Endothelial cell of umbilical vein (primary cell): ENCODE measurements at regions not wholly inside any gene's neighbourhood (a gene's known extent, or its start where the extent isn't known, plus 50 kb on each side); places are given as distances from the start of the nearest gene placed in this dataset.

Experiments used
- BruUV-seq: library from RNA; stranded (reverse); fragments of 400-500 nt; replicated peaks from 2 replicates; lab custom pipeline; 2021; lab: Mats Ljungman, UMichigan
- CTCF ChIA-PET: fragments of 300-600, 350-600 bp; sonication (Branson Sonifier 250); formaldehyde crosslinking; loops from one replicate; lab custom pipeline; 2021; ENCODE audit warnings: antibody characterized with exemption, inconsistent platforms; lab: Charles Lee
- POLR2A ChIA-PET: fragments of 300-600, 350-600 bp; sonication (Branson Sonifier 250); formaldehyde crosslinking; loops from one replicate; lab custom pipeline; 2021; ENCODE audit warnings: antibody characterized with exemption, inconsistent platforms; lab: Charles Lee
- DNase-seq: peaks from one replicate; pipeline ENCODE4 v3.0.0-alpha.2; 2011; ENCODE audit warnings: low read depth, low spot score
- FAIRE-seq: peaks from 2 replicates; lab custom pipeline; 2011; peaks lifted over from hg19 to GRCh38; lab: Jason Lieb, UNC
- H2AFZ ChIP-seq: 2 replicates; pipeline ENCODE4 v1.6.0; 2012; ENCODE audit warnings: low read depth, low read length, control low read depth, inconsistent platforms
- H3K27ac ChIP-seq: 2 replicates; pipeline ENCODE4 v1.5.1; 2011; ENCODE audit warnings: low read depth, mild to moderate bottlenecking, control low read depth, low read length, moderate library complexity; ENCODE audit not compliant: insufficient read depth
- H3K27me3 ChIP-seq, 2 experiments: 2 replicates each; pipeline versions ENCODE4 v1.6.0 to v1.6.1; 2011; ENCODE audit warnings: low read length in 2 of 2, mixed read lengths in 1 of 2; ENCODE audit not compliant: control insufficient read depth in 2 of 2, insufficient read depth in 2 of 2
- H3K36me3 ChIP-seq, 2 experiments: 2 replicates in 1 of 2; 3 replicates in 1 of 2; pipeline ENCODE4 v1.5.1; 2011; ENCODE audit warnings: low read length in 2 of 2, mild to moderate bottlenecking in 1 of 2, moderate library complexity in 1 of 2; ENCODE audit not compliant: control insufficient read depth in 2 of 2, insufficient read depth in 2 of 2; ENCODE audit errors: extremely low read depth in 1 of 2
- H3K4me1 ChIP-seq: 3 replicates; pipeline ENCODE4 v1.5.1; 2011; ENCODE audit warnings: mild to moderate bottlenecking, low read length; ENCODE audit not compliant: control insufficient read depth, insufficient read depth; ENCODE audit errors: extremely low read depth
- H3K4me2 ChIP-seq: 2 replicates; pipeline ENCODE4 v1.6.1; 2011; ENCODE audit warnings: low read length, control low read depth, mixed read lengths; ENCODE audit not compliant: insufficient read depth
- H3K4me3 ChIP-seq, 3 experiments: fragments of 200-600 bp in 1 of 3; sonication (generic), shearing (Covaris generic) in 1 of 3; replicated peaks in 1 of 3; 2 replicates each; pipeline ENCODE4 v1.5.1; 2011 to 2016; ENCODE audit warnings: control low read depth in 3 of 3, low read length in 3 of 3, mild to moderate bottlenecking in 2 of 3, inconsistent platforms in 1 of 3, low read depth in 1 of 3, moderate library complexity in 1 of 3; ENCODE audit not compliant: insufficient read depth in 1 of 3
- H3K79me2 ChIP-seq: 2 replicates; pipeline ENCODE4 v1.6.0; 2012; ENCODE audit warnings: low read length, inconsistent platforms; ENCODE audit not compliant: control insufficient read depth, insufficient read depth
- H3K9ac ChIP-seq: replicated peaks from 2 replicates; pipeline ENCODE3; 2011; ENCODE audit warnings: low read length, control low read depth; ENCODE audit not compliant: insufficient read depth; ENCODE audit errors: extremely low read depth
- H3K9me1 ChIP-seq: replicated peaks from 3 replicates; pipeline ENCODE4 v1.6.0; 2011; ENCODE audit warnings: mild to moderate bottlenecking, low read length; ENCODE audit not compliant: control insufficient read depth, insufficient read depth; ENCODE audit errors: extremely low read depth
- H3K9me3 ChIP-seq: replicated peaks from 2 replicates; pipeline ENCODE4 v1.5.1; 2012; ENCODE audit warnings: low read length, inconsistent platforms; ENCODE audit not compliant: control insufficient read depth, insufficient read depth
- H4K20me1 ChIP-seq: replicated peaks from 2 replicates; pipeline ENCODE3; 2011; ENCODE audit warnings: mild to moderate bottlenecking, low read length; ENCODE audit not compliant: control insufficient read depth, insufficient read depth; ENCODE audit errors: extremely low read depth
- CTCF ChIP-seq, 2 donors: IDR thresholded peaks; 1 replicate in 1 of 2; 2 replicates in 1 of 2; pipeline ENCODE4 v1.5.1; 2011; ENCODE audit warnings: low read length in 2 of 2, mild to moderate bottlenecking in 2 of 2, moderate library complexity in 2 of 2, control low read depth in 1 of 2, inconsistent platforms in 1 of 2, low read depth in 1 of 2; ENCODE audit not compliant: insufficient read depth in 1 of 2; ENCODE audit errors: extremely low read depth in 1 of 2
- EZH2 ChIP-seq: IDR thresholded peaks from 2 replicates; pipeline ENCODE4 v1.6.1; 2012; ENCODE audit warnings: borderline replicate concordance, low read depth, mild to moderate bottlenecking, moderate library complexity, low read length, inconsistent platforms; ENCODE audit not compliant: severe bottlenecking
- FOS ChIP-seq: IDR thresholded peaks from 2 replicates; pipeline ENCODE4 v1.6.1; 2011; ENCODE audit warnings: mild to moderate bottlenecking, low read length, moderate library complexity, borderline replicate concordance; ENCODE audit not compliant: insufficient read depth
- GATA2 ChIP-seq: IDR thresholded peaks from 2 replicates; pipeline ENCODE4 v1.7.0; 2011; ENCODE audit warnings: low read depth, mild to moderate bottlenecking, moderate library complexity, mixed read lengths, low read length; ENCODE audit not compliant: insufficient read length, insufficient read depth
- JUN ChIP-seq: IDR thresholded peaks from 2 replicates; pipeline ENCODE4 v1.6.1; 2011; ENCODE audit warnings: borderline replicate concordance, low read depth; ENCODE audit not compliant: insufficient read length, insufficient read depth
- MYC ChIP-seq: IDR thresholded peaks from one replicate; pipeline ENCODE4 v1.6.1; 2011; ENCODE audit warnings: mild to moderate bottlenecking, low read depth, low read length
- POLR2A ChIP-seq: IDR thresholded peaks from 2 replicates; pipeline ENCODE4 v1.6.1; 2012; ENCODE audit warnings: low read depth, mild to moderate bottlenecking, control low read depth, low read length
- POLR2AphosphoS5 ChIP-seq: IDR thresholded peaks from 2 replicates; pipeline ENCODE4 v1.6.1; 2012; ENCODE audit warnings: low read depth, mild to moderate bottlenecking, control low read depth, low read length, moderate library complexity; ENCODE audit not compliant: insufficient read depth
- dilution Hi-C: fragments of 300-500 bp; cut with MboI; formaldehyde crosslinking; loops from one replicate; pipeline ENCODE4 v1.15.0; 2019; ENCODE audit warnings: low sequenced_read_pairs; ENCODE audit not compliant: extremely low pct_ligation_motif_present
- intact Hi-C: fragments of 100-400 bp; cut with micrococcal nuclease; formaldehyde crosslinking; loops from one replicate; pipeline ENCODE4 v1.10.0; 2022
- TF ChIP-seq, protein P1 (sequence below): IDR thresholded peaks from 2 replicates; pipeline ENCODE4 v1.6.1; 2011; ENCODE audit not compliant: insufficient read depth, insufficient read length

GRCh38 chr13:75013818-75014217, 468.2 kb downstream of the TBC1D4 start:
- Histone ChIP-seq H3K36me3 (no peaks in the 10 kb centered on the region), H3K9me3 (no peaks in the 10 kb centered on the region), H3K4me3 (no peak overlapping the region), H3K27ac (no peak overlapping the region), H3K27me3 (no peaks in the 10 kb centered on the region), H2AFZ (no peak overlapping the region), H3K79me2 (no peaks in the 10 kb centered on the region), H3K9ac (no peak overlapping the region), H4K20me1 (no peaks in the 10 kb centered on the region), H3K4me1 (no peaks in the 10 kb centered on the region), H3K9me1 (no peaks in the 10 kb centered on the region), H3K4me2 (no peak overlapping the region)
- ChIA-PET CTCF (interaction anchor here (1.4 kb wide), 1 partner anchor 206 kb away, joined by 3 read pairs; no protein-coding TSS in a partner anchor), POLR2A (no interaction called here)
- no TSS peak for BruUV-seq
- intact Hi-C loops (no loop called here), dilution Hi-C loops (no loop called here)
- DNase-seq = no peak
- TF ChIP-seq FOS = no peak
- no peak for TF ChIP-seq GATA2
- TF ChIP-seq JUN = no peak
- TF ChIP-seq POLR2A = no peak
- no peak for TF ChIP-seq POLR2AphosphoS5
- TF ChIP-seq MYC = no peak
- TF ChIP-seq EZH2 = no peak
- TF ChIP-seq, protein P1, sequence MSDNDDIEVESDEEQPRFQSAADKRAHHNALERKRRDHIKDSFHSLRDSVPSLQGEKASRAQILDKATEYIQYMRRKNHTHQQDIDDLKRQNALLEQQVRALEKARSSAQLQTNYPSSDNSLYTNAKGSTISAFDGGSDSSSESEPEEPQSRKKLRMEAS = no peak
- TF ChIP-seq CTCF (IDR thresholded peaks at IDR 0.05; ENCODE audit: extremely low read depth in 1 of 2, insufficient read depth in 1 of 2, low read depth in 1 of 2, low read length in 2 of 2) = no peak
- FAIRE-seq = no peak
